Skeletal muscle tissue (tissue), 3 donors: ENCODE measurements at regions not wholly inside any gene's neighbourhood (a gene's known extent, or its start where the extent isn't known, plus 50 kb on each side); places are given as distances from the start of the nearest gene placed in this dataset.
"Not testable (repeated sequence)": the region's sequence is repeated elsewhere in the genome, so short reads cannot be mapped to it uniquely, and the experiment has no call there.

Experiments used
- H3K27ac ChIP-seq: one replicate; pipeline ENCODE4 v1.7.0; 2013; ENCODE audit warnings: mild to moderate bottlenecking, low read depth, low read length, inconsistent platforms
- H3K27me3 ChIP-seq, 3 donors: one replicate each; pipeline ENCODE4 v1.7.0; 2013; ENCODE audit warnings: low read length in 3 of 3; ENCODE audit not compliant: control insufficient read depth in 3 of 3, insufficient read depth in 3 of 3
- H3K36me3 ChIP-seq, 3 donors: one replicate each; pipeline ENCODE4 v1.7.0; 2013; ENCODE audit warnings: low read length in 3 of 3; ENCODE audit not compliant: control insufficient read depth in 3 of 3, insufficient read depth in 3 of 3
- H3K4me1 ChIP-seq, 3 donors: one replicate each; pipeline ENCODE4 v1.7.0; 2013; ENCODE audit warnings: low read length in 3 of 3, mild to moderate bottlenecking in 3 of 3; ENCODE audit not compliant: control insufficient read depth in 3 of 3, insufficient read depth in 3 of 3
- H3K4me3 ChIP-seq, 3 donors: one replicate each; pipeline ENCODE4 v1.7.0; 2013; ENCODE audit warnings: low read length in 3 of 3
- H3K9ac ChIP-seq, 3 donors: one replicate each; pipeline ENCODE4 v1.7.0; 2013; ENCODE audit warnings: low read length in 3 of 3, mild to moderate bottlenecking in 3 of 3, moderate library complexity in 2 of 3, low read depth in 1 of 3
- H3K9me3 ChIP-seq, 3 donors: one replicate each; pipeline ENCODE4 v1.7.0; 2013; ENCODE audit warnings: low read length in 3 of 3; ENCODE audit not compliant: control insufficient read depth in 3 of 3
- donor health status: Osteomylitis.

DNA sequence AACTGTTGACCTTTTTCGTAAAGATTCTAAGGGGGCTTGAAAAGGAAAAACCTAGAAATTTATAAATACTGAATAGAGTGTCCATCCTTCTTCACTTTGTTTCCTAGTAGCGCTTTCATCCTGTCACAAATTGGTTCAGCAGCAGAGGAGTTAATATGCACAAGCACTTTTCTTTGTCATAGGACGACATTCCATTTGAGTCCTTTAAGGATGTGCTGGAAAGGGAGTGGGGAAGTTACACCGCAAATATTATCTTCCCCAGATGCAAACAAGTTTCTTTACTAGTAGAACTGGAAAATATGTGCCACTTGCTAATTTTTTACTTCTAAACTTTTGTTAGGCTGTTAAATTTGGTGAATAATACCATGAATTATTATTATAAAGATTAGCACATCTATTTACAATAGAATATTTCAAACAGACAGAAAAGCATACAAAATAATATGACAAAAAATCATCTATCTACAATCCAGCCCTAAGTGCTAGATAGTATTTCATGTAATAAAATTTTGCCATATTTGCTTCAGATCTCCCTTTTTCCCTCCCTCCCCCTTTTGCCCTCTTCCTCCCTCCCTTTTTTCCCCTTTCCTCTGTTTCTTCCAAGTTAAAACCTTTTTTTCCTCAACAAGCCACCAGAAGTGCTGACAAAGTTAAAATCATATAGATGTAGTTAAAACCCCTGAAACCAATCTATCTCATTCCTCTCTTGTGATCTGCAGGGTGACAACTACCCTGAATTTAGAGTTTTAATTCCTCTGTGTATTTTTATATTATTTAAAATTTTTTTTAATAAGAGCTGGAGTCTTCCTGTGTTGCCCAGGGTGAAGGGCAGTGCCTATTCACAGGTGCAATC, 50.5 kb upstream of the MAP4K3 start:
- no peak overlapping the region for H3K9ac ChIP-seq
- H3K9me3 ChIP-seq, result no peaks in the 10 kb centered on the region
- no peak overlapping the region for H3K27ac ChIP-seq
- no peak overlapping the region for H3K4me3 ChIP-seq
- no peaks in the 10 kb centered on the region for H3K27me3 ChIP-seq
- H3K36me3 ChIP-seq, result no peaks in the 10 kb centered on the region
- H3K4me1 ChIP-seq, result peaks cover 0 to 5% (median 2%) of the 10 kb centered on the region in 3 donors

- peaks cover 0 to 5% (median 2%) of the 10 kb centered on the region in 3 donors for H3K4me1 ChIP-seq
- no peaks in the 10 kb centered on the region for H3K9me3 ChIP-seq
- no peaks in the 10 kb centered on the region for H3K27me3 ChIP-seq
- H3K27ac ChIP-seq, result no peak overlapping the region
- H3K9ac ChIP-seq, result no peak overlapping the region
- no peak overlapping the region for H3K4me3 ChIP-seq
- H3K36me3 ChIP-seq, result no peaks in the 10 kb centered on the region
Measured at GRCh38 chr2:39488450-39488849, 51.4 kb upstream of the MAP4K3 start.

DNA sequence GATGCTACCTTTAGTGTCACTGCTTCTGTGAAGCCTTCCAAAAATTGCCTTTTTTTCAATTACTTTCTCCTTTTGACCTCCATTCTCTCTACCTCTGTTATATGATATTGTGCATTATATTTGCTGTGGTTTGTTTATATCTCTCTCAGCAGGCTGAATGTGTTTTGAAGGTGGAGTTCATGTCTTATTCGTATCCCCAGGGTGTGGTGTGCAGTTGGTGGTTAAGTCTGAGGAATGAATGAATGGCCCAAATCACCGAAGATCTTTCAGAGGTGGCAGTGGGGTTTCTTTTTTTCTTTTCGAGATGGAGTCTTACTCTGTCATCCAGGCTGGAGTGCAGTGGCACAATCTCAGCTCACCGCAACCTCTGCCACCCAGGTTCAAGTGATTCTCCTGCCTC, 53.5 kb upstream of the MAP4K3 start:
- H3K27me3 ChIP-seq, result no peaks in the 10 kb centered on the region
- H3K4me1 ChIP-seq, result peaks cover 9 to 10% (median 9%) of the 10 kb centered on the region in 3 donors
- no peaks in the 10 kb centered on the region for H3K36me3 ChIP-seq
- H3K27ac ChIP-seq, result no peak overlapping the region
- H3K9me3 ChIP-seq, result no peaks in the 10 kb centered on the region
- no peak overlapping the region for H3K9ac ChIP-seq
- H3K4me3 ChIP-seq, result no peak overlapping the region

- H3K4me1 ChIP-seq, result peaks cover 9 to 10% (median 10%) of the 10 kb centered on the region in 3 donors
- H3K4me3 ChIP-seq, result no peak overlapping the region
- no peaks in the 10 kb centered on the region for H3K36me3 ChIP-seq
- no peaks in the 10 kb centered on the region for H3K27me3 ChIP-seq
- peak overlapping the region; percentile 70 for H3K27ac ChIP-seq
- peak overlapping the region in 1 of 3 donors; percentile 23 for H3K9ac ChIP-seq
- no peaks in the 10 kb centered on the region for H3K9me3 ChIP-seq
Measured at GRCh38 chr2:39491653-39492052, 54.6 kb upstream of the MAP4K3 start.

DNA sequence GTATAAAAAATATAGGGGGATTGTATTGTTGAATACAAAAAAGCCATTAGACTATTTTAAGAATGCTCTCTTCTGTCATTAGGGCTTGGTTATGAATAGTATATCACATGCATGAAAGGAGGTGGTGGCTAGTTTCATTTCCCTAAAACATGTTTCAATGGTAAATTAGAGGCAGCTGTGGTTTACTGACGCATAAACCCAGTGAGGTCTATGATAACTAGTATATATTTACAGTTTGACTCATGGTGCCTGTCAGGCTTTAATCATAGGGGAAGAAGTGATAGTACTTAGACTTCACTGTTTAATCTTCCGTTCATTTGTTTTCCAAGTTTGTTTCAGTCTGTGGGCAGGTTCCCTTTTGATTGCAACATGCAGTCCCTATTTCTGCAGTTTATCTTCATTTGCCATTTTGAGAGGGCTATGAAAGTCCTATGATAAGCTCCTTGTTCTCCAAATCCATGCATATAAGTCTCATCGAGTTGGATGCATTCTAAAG, 55.1 kb upstream of the MAP4K3 start:
- Histone ChIP-seq H3K36me3 (no peaks in the 10 kb centered on the region), H3K27ac (peak overlapping the region; percentile 70), H3K9me3 (no peaks in the 10 kb centered on the region), H3K4me3 (no peak overlapping the region), H3K9ac (peak overlapping the region in 1 of 3 donors; percentile 23), H3K4me1 (peaks cover 9 to 10% (median 10%) of the 10 kb centered on the region in 3 donors), H3K27me3 (no peaks in the 10 kb centered on the region)

GRCh38 chr2:39492716-39493115, 55.6 kb upstream of the MAP4K3 start:
- Histone ChIP-seq H3K9me3 (no peaks in the 10 kb centered on the region), H3K9ac (no peak overlapping the region), H3K4me3 (no peak overlapping the region), H3K36me3 (no peaks in the 10 kb centered on the region), H3K27ac (peak overlapping the region; percentile 70), H3K4me1 (peaks cover 9 to 10% (median 10%) of the 10 kb centered on the region in 3 donors), H3K27me3 (no peaks in the 10 kb centered on the region)

- H3K27me3 ChIP-seq, result no peaks in the 10 kb centered on the region
- no peaks in the 10 kb centered on the region for H3K36me3 ChIP-seq
- H3K9me3 ChIP-seq, result no peaks in the 10 kb centered on the region
- no peak overlapping the region for H3K4me3 ChIP-seq
- no peak overlapping the region for H3K9ac ChIP-seq
- H3K4me1 ChIP-seq, result peaks cover 12 to 17% (median 13%) of the 10 kb centered on the region in 3 donors
- H3K27ac ChIP-seq, result peak overlapping the region; percentile 50
Measured at GRCh38 chr2:39494784-39495251, 57.7 kb upstream of the MAP4K3 start.

DNA sequence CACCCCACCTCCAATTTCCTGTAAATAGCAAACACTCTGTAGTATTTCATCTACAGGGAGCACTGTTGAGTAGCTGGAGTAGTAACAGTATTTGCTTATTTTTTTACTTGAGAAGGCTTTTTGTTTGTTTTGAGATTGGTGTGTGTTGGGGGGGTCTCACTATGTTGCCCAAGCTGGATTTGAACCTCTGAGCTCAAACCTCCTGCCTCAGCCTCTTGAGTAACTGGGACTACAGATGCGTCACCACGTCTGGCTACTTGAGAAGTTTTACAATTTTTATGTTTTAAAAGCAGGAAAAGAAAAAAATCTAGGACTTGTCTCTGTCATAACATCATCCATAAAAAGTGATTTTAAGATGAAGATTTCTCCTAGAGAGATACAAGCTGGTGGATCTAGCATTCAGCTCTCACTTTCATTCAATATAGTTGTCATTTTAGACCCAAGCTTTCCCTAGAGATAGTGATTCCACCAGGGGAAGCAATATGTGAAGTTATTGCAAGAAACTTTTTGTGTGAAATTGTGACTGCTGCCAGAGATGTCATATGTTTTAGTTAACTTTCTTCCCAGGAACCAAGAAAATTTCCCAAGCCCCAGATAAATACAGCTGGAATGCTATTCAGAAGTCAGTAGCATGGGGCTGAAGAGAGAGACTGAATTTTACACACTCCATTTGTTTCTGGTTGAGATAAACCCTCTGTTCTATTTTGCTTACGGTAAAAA, 60.2 kb upstream of the MAP4K3 start:
- peaks cover 12 to 19% (median 18%) of the 10 kb centered on the region in 3 donors for H3K4me1 ChIP-seq
- H3K27me3 ChIP-seq, result no peaks in the 10 kb centered on the region
- H3K9ac ChIP-seq, result no peak overlapping the region
- peak overlapping the region; percentile 5 for H3K27ac ChIP-seq
- no peak overlapping the region for H3K4me3 ChIP-seq
- H3K36me3 ChIP-seq, result no peaks in the 10 kb centered on the region
- H3K9me3 ChIP-seq, result no peaks in the 10 kb centered on the region

DNA sequence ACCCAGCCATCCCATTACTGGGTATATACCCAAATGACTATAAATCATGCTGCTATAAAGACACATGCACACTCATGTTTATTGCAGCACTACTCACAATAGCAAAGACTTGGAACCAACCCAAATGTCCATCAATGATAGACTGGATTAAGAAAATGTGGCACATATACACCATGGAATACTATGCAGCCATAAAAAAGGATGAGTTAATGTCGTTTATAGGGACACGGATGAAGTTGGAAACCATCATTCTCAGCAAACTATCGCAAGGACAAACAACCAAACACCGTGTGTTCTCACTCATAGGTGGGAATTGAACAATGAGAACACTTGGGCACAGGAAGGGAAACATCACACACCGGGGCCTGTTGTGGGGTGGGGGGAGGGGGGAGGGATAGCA, 61.1 kb upstream of the MAP4K3 start:
- not testable (repeated sequence) for H3K9ac ChIP-seq, H3K27ac ChIP-seq, H3K36me3 ChIP-seq, H3K9me3 ChIP-seq, H3K27me3 ChIP-seq, H3K4me3 ChIP-seq
- peaks cover 12 to 19% (median 15%) of the 10 kb centered on the region in 3 donors for H3K4me1 ChIP-seq

DNA sequence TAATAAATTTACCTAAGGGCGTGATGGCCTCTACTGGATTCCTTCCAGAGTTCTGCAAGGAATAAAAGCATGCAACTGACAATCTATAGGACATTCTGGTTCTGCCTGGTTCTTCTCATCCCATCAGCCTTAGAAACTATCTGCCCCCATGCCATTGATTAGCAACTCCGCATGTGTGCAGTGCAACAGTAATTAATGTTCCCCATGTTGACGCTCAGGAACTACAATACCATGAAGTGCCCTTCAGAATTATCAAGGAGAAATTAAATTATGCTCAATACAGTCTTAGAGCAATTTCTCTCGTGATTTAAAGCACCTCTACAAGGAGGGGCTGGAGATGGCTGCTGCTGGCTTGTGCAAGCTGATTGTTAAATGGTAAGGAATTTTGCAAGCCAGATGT, 61.7 kb upstream of the MAP4K3 start:
- Histone ChIP-seq H3K9ac (no peak overlapping the region), H3K27ac (no peak overlapping the region), H3K4me3 (no peak overlapping the region), H3K27me3 (no peaks in the 10 kb centered on the region), H3K36me3 (no peaks in the 10 kb centered on the region), H3K4me1 (peaks cover 12 to 19% (median 15%) of the 10 kb centered on the region in 3 donors), H3K9me3 (no peaks in the 10 kb centered on the region)
